Hepatocyte (in vitro differentiated cells): ENCODE measurements at regions not wholly inside any gene's neighbourhood (a gene's known extent, or its start where the extent isn't known, plus 50 kb on each side); places are given as distances from the start of the nearest gene placed in this dataset.

Experiments
- DNase-seq: peaks from one replicate; pipeline ENCODE4 v3.0.0-alpha.2; 2016; ENCODE audit warnings: low spot score
- H2AFZ ChIP-seq: fragments of 200-600 bp; sonication (generic); 2 replicates; pipeline ENCODE4 v1.6.0; 2016; ENCODE audit warnings: antibody characterized with exemption, mild to moderate bottlenecking
- H3K27ac ChIP-seq: fragments of 200-600 bp; sonication (generic); 2 replicates; pipeline ENCODE4 v1.5.1; 2016; ENCODE audit warnings: mild to moderate bottlenecking
- H3K27me3 ChIP-seq: fragments of 200-600 bp; sonication (generic); 2 replicates; pipeline ENCODE4 v1.6.1; 2016
- H3K36me3 ChIP-seq: fragments of 200-600 bp; sonication (generic); replicated peaks from 2 replicates; pipeline ENCODE4 v1.5.1; 2016; ENCODE audit warnings: low read depth; ENCODE audit not compliant: insufficient read depth
- H3K4me1 ChIP-seq: fragments of 200-600 bp; sonication (generic); 2 replicates; pipeline ENCODE4 v1.5.1; 2016; ENCODE audit warnings: mild to moderate bottlenecking, moderate library complexity; ENCODE audit not compliant: insufficient read depth
- H3K4me2 ChIP-seq: fragments of 200-600 bp; sonication (generic); 2 replicates; pipeline ENCODE4 v1.6.0; 2016
- H3K4me3 ChIP-seq: fragments of 200-600 bp; sonication (generic); 2 replicates; pipeline ENCODE4 v1.5.1; 2016; ENCODE audit warnings: mild to moderate bottlenecking
- H3K79me2 ChIP-seq: fragments of 200-600 bp; sonication (generic); 2 replicates; pipeline ENCODE4 v1.6.0; 2017; ENCODE audit warnings: mild to moderate bottlenecking
- H3K9me2 ChIP-seq: fragments of 200-600 bp; sonication (generic); replicated peaks from 2 replicates; pipeline ENCODE4 v1.6.0; 2017; ENCODE audit warnings: mild to moderate bottlenecking; ENCODE audit not compliant: insufficient read depth
- H3K9me3 ChIP-seq: fragments of 200-600 bp; sonication (generic); 2 replicates; pipeline ENCODE4 v1.5.1; 2016; ENCODE audit warnings: low read depth, mild to moderate bottlenecking
- H4K20me1 ChIP-seq: fragments of 200-600 bp; sonication (generic); 2 replicates; pipeline ENCODE4 v1.6.0; 2016; ENCODE audit warnings: mild to moderate bottlenecking; ENCODE audit not compliant: insufficient read depth, poor library complexity, severe bottlenecking
- CTCF ChIP-seq: fragments of 200-600 bp; sonication (generic); IDR thresholded peaks from 2 replicates; pipeline ENCODE4 v1.5.1; 2016; ENCODE audit warnings: antibody characterized with exemption, mild to moderate bottlenecking; ENCODE audit not compliant: poor library complexity
- EZH2 ChIP-seq: fragments of 200-600 bp; sonication (generic); IDR thresholded peaks from 2 replicates; pipeline ENCODE4 v1.6.1; 2016; ENCODE audit warnings: antibody characterized with exemption, mild to moderate bottlenecking, borderline replicate concordance
- EZH2phosphoT487 ChIP-seq: fragments of 200-600 bp; sonication (generic); IDR thresholded peaks from one replicate; pipeline ENCODE4 v1.6.1; 2018; ENCODE audit warnings: antibody characterized with exemption, mild to moderate bottlenecking, low read depth, moderate library complexity; ENCODE audit not compliant: unreplicated experiment, severe bottlenecking
- WGBS: methylation state at CpG from one replicate; pipeline ENCODE4 v1.1.6; 2016; ENCODE audit warnings: low lambda C conversion rate; ENCODE audit errors: missing lambda C conversion rate; 5-methylcytosine and 5-hydroxymethylcytosine counted together

- H3K9me3 ChIP-seq: no peaks in the 10 kb centered on the region
- H2AFZ ChIP-seq: no peak overlapping the region
- DNase-seq: no peak
- H3K9me2 ChIP-seq: no peaks in the 10 kb centered on the region
- TF ChIP-seq CTCF (no peak), EZH2 (no peak), EZH2phosphoT487 (no peak)
- H4K20me1 ChIP-seq: no peaks in the 10 kb centered on the region
- 75% methylated on average over 1 of the region's 1 CpG for WGBS
- H3K4me2 ChIP-seq: no peak overlapping the region
- no peaks in the 10 kb centered on the region for H3K27me3 ChIP-seq
- H3K27ac ChIP-seq: no peak overlapping the region
- H3K79me2 ChIP-seq: no peaks in the 10 kb centered on the region
- no peak overlapping the region for H3K4me3 ChIP-seq
- no peaks in the 10 kb centered on the region for H3K4me1 ChIP-seq
- H3K36me3 ChIP-seq: no peaks in the 10 kb centered on the region
Observed at GRCh38 chr9:102309379-102309778, 570.9 kb upstream of the GRIN3A start.

DNA sequence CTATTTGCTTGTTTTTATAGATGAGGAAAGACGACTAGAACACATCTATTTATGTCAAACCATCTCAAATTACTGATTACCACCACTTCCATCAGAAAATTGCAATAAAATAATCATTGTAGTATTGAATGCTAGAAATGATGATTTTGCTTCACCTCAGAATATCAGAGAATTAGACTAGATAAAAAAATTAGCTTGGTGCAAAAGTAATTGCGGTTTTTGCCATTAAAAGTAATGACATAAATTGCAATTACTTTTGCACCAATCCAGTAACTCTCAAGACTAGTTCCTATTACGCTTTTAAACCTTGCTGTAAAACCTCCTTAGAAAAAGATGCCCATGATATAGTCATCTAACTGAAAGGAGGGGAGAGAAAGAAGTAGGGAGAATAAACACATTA is 556.7 kb upstream of the GRIN3A start:
- DNase-seq: no peak
- no peaks in the 10 kb centered on the region for H3K9me2 ChIP-seq
- H3K36me3 ChIP-seq: no peaks in the 10 kb centered on the region
- H3K4me2 ChIP-seq: no peak overlapping the region
- H4K20me1 ChIP-seq: no peaks in the 10 kb centered on the region
- H3K4me1 ChIP-seq: no peaks in the 10 kb centered on the region
- no peak overlapping the region for H3K4me3 ChIP-seq
- 61% methylated on average over 3 of the region's 3 CpGs for WGBS
- H2AFZ ChIP-seq: no peak overlapping the region
- no peaks in the 10 kb centered on the region for H3K9me3 ChIP-seq
- no peak for TF ChIP-seq CTCF
- TF ChIP-seq EZH2: no peak
- no peak for TF ChIP-seq EZH2phosphoT487
- no peaks in the 10 kb centered on the region for H3K27me3 ChIP-seq
- H3K27ac ChIP-seq: no peak overlapping the region
- H3K79me2 ChIP-seq: no peaks in the 10 kb centered on the region

DNA sequence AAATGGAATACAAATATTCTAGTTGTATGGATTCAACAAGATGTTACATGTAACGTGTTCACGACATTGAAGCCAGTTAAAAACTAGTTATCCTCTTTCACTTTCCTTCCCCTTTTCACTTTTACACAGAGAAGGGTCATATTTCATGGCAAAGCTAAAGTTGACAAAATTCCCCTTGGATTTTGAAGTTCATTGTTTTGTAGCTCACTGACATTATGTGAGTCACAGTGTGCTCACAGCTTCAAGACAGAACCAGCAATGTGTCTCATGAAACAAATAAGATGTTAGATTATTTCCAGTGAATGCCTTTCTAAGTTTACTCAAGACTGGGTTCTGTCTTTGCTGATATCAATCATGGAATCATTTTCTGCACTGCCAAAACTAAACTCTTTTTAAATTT is 535.5 kb upstream of the GRIN3A start:
- 69% methylated on average over 2 of the region's 2 CpGs for WGBS
- H3K9me3 ChIP-seq: no peaks in the 10 kb centered on the region
- no peaks in the 10 kb centered on the region for H4K20me1 ChIP-seq
- no peak overlapping the region for H3K4me2 ChIP-seq
- TF ChIP-seq EZH2phosphoT487 (no peak), CTCF (no peak), EZH2 (no peak)
- no peaks in the 10 kb centered on the region for H3K9me2 ChIP-seq
- no peaks in the 10 kb centered on the region for H3K4me1 ChIP-seq
- no peak overlapping the region for H3K27ac ChIP-seq
- no peaks in the 10 kb centered on the region for H3K36me3 ChIP-seq
- H2AFZ ChIP-seq: no peak overlapping the region
- no peaks in the 10 kb centered on the region for H3K79me2 ChIP-seq
- DNase-seq: no peak
- H3K27me3 ChIP-seq: no peaks in the 10 kb centered on the region
- no peak overlapping the region for H3K4me3 ChIP-seq

DNA sequence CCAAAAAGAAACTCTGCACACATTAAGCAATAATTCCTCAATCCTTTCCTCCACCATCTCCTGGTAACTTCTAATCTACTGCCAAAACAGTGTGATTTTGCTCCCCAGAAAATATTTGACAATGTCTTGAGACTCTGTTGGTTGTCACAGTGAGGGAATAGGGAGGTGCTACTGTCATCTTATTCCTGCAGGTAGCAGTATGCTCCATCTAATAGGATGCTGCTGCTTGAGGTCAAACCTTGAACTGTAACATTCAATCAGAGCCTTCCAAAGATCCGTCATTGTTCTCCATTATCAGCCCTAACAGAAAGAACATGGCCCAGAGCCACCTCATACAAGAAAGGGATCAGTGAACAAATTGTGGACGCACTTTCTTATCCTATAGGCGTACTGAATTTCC is 514.7 kb upstream of the GRIN3A start:
- TF ChIP-seq EZH2phosphoT487 (no peak), CTCF (no peak), EZH2 (no peak)
- Histone ChIP-seq H3K79me2 (no peaks in the 10 kb centered on the region), H3K27ac (no peak overlapping the region), H3K27me3 (no peaks in the 10 kb centered on the region), H3K4me1 (no peaks in the 10 kb centered on the region), H3K36me3 (no peaks in the 10 kb centered on the region), H3K4me2 (no peak overlapping the region), H4K20me1 (no peaks in the 10 kb centered on the region), H3K9me3 (no peaks in the 10 kb centered on the region), H3K9me2 (no peaks in the 10 kb centered on the region), H2AFZ (no peak overlapping the region), H3K4me3 (no peak overlapping the region)
- WGBS: 68% methylated on average over 3 of the region's 3 CpGs
- no peak for DNase-seq
